Stimulated activated CD4-positive, alpha-beta T cell treated with anti-CD3 and anti-CD28 coated beads, Interleukin-12 subunit alpha, Interleukin-12 subunit beta, amount 100 ng/mL, for 48 hours (primary cell): ENCODE measurements at regions not wholly inside any gene's neighbourhood (a gene's known extent, or its start where the extent isn't known, plus 50 kb on each side); places are given as distances from the start of the nearest gene placed in this dataset.
"Not testable (repeated sequence)": the region's sequence is repeated elsewhere in the genome, so short reads cannot be mapped to it uniquely, and the experiment has no call there.

Experiments
- DNase-seq, 3 donors: peaks; one replicate each; pipeline ENCODE4 v3.0.0-alpha.2; 2020; ENCODE audit warnings: low read depth in 2 of 3, low spot score in 1 of 3

- DNase-seq = no peak
These were observed 121.5 kb downstream of the XCL2 start for GRCh38 chr1:168422203-168422847.

DNA sequence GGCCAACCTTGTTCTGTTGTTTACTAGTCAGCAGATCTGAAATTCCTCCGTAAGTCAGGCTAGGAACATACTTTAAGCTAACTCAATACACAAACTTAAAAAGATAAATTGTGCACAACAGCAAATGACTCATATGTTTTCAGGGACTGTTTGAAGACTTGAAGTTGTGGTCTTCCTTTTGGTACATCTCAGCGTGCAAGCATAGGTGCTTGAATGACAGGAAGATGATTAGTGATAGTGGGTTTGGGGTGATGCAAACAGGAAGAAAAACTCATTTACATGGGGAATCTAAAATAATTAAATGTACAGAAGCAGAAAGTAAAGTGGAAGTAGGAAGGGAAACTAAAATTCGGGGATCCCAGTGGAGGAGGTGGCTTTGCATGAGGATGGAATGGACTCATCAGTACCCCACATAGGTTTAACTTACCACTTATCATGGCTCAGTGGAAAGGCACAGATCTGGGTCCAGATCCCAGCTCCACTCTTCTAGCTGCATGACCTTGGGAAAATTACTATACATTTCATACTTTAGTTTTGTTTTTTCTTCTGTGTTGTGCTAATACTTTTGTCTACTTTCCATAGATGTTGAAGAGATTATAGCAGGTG is 122.3 kb downstream of the XCL2 start:
- no peak for DNase-seq

- no peak for DNase-seq
These were observed 123.6 kb downstream of the XCL2 start for GRCh38 chr1:168420177-168420576.

DNA sequence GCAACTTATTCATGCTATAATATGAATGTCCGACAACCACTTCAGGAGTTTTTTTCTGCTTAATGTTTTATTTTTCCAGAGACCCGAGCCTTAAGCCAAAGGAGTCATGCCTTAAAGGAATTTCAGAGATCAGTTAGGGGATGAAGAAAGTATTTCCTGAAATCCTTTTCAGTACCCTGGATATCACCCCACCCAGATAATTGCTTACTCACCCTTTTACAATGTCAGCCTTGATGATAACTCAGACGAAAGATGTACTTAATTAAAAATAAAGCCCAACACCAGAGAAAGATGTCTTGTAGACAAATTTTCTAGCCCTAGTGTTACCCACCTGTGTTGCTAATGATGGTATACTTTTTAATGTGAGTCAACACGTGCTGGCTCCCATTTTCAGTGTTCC is 124.1 kb downstream of the XCL2 start:
- DNase-seq = no peak

DNA sequence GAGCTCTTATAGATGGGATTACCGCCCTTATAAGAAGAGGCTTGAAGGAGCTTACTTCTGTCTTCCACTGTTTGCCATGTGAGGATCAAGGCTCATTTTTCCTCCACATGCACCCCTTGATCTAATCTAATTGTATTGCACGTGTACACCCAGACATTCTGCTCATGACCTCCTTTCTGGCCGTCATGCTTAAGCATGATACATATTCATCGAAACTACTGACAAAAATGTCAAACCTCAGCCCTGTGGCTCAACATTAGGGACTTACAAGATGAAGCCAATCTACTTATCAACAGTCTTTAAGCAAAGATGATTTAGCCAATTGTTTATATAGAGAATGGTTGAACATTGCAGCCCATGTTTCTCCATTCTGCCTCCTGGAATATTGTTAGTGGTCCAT is 127.6 kb downstream of the XCL2 start:
- no peak for DNase-seq

- DNase-seq = no peak
These were observed 128.9 kb downstream of the XCL2 start for GRCh38 chr1:168414914-168415313.

DNA sequence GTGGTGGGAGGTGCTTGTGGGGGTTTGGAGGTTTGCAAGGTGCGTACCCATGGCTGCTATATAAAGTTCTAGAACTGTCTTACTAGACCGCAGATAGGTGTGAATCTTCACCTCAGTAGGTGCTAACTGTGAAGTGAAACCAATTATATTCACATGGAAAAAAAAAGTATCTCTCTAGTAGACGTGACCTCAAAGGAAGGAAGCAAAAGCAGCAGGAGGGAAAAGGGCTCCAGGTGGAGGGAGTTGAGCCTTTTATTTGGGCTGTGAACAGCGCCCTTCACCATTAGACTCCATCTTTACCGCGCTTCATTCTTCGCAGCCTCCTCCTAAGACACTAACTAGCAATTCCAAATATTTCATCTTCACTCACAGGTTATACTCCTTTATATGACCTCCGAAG is 129.8 kb downstream of the TBX19 start:
- DNase-seq = no peak

DNA sequence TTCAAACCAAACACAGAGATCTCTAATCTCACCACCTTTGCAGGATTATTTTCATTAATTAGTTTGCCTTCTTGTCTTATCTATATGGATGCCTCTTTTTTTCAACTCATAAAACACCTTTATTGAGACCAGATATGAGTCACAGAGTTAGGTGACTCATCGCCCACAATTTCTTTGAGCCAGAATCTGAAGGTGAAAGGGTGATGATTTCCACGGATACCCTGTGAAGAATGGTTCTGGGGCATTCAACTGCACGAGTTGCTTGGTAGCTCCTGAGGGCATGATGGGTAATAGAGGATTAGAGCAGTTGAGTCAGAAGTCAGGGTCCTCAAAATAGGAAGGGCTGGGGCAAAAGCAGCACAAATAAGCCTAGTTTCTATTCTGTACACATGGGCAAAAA is 128.2 kb downstream of the TBX19 start:
- peak; percentile 43 to 70 (median 65) for DNase-seq

GRCh38 chr1:168408539-168408865 is 127.8 kb downstream of the TBX19 start:
- no peak for DNase-seq

DNA sequence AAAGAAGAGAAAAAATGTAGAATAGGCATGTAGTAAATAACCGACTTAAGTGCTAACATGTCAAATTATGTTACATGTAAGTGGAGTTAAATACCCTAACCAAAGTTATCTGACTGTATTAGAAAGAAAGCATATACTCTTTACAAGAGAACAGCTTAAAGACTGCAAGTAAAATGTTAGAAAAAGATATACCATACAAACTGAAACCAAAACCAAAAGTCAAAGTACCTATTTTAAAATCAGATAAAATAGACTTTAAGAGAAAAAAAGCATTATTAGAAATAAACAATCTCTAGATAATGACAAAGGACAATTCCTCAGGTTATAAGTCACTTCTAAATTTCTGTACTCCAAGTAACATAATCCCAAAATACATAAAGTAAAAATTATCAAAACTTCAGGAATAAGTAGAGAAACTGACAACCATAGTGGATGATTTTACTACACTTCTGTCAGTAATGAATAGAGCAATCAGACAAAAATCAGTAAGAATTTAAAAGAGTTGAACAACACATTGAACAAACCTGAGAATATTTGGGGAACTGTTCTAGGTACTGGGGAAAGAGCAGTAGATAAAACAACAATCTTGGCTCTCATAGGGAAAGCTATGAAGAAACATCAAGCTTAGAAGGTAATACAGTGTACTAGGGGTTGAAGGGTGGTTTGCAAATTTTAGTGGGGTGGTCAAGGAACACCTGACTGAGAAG is 127.3 kb downstream of the TBX19 start:
- no peak for DNase-seq

- no peak for DNase-seq
These were observed 125.4 kb downstream of the TBX19 start for GRCh38 chr1:168405906-168406549.

- no peak for DNase-seq
These were observed 122.5 kb downstream of the TBX19 start for GRCh38 chr1:168403140-168403539.

DNA sequence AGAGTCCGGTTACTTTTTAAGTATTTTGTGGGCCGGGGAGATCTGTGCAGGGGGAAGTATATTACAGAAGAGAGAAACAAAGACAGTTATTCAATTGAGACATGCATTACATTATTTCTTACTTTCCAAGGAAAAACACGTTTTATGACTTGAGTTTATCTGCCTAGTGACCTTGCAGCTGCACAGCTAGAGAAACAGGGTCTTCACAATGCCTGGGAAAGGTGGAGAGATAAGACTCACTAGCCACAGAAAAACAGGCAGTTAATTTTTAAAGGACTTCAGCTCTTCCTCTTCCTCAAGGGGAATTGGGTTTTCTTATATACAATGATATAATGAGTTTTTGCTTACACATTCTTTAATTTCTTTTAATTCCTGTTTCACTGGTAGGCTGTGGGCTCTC is 121.8 kb downstream of the TBX19 start:
- not testable (repeated sequence) for DNase-seq

DNA sequence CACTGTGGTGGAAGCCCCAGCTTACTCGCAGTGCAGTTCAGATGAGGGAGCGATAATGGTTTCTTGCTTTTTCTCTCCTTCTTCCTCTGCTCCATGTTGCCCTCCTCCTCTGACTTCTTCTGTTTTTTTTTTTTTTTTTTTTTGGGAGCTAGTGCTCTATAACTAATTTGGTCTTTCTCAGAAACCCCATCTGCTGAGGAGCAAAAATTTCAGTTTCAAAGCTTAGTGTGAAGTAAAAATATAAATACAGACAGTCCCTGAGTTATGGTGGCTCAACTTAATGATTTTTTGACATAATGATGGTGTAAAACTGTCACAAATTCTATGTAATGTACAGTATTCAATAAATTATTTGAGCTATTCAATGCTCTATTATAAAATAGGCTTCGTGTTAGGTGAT is 120.7 kb downstream of the TBX19 start:
- no peak for DNase-seq

DNA sequence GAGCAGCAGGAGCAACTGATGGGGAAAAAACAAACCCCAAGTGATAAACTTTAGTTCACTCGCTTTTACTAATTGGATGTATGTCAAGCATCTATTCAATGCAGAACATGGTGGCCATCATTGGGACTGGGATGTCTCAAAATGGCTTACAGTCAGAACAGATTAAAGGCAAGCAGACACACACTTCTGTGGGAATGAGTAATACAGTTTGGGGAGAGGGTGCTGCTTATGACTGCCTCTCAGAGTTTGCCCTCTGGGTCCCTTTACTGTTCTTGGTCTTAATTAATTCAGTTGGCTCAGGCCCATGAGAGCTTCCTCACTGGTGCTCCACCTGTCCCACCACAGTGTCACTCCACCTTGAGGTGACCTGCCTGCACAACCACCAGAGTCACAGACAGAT is 119.5 kb downstream of the TBX19 start:
- no peak for DNase-seq

DNA sequence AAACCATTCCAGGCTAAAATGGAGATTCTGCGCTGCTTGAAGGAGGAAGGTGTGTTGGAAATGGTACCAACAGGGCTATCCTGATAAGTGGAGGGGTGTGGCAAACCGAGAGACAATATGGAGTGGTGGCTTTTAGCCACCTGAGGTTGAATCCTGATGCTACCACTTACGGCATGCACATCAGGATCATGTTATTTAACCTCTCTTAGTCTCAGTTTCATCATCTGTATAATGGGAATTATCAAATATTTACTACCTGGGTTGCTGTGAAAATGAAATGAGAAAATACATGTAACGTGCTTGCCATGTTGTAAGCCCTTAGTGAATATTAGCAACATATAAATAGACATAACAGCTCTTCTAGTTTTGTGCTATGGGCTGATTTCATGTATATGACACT is 117.1 kb downstream of the TBX19 start:
- DNase-seq = no peak

- DNase-seq = no peak
These were observed 116.4 kb downstream of the TBX19 start for GRCh38 chr1:168396940-168397684.

DNA sequence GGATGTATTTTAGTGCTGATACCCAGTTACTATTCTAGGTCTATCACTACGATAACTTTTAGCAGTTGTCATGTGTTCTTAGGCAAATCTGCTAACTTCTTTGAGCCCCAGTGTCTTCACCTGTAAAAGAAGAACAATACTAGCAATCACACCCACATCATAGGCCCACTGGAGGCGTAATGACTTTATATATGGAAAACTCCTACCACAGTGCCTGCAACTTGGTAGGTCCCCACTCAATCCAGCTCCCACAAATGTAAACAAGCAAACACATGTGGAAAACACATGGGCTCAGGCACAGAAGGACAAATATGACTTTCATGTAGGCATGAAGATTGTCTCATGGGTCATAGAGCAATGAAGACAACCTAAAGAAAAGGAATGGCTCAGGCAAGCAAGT is 115.8 kb downstream of the TBX19 start:
- DNase-seq = no peak

- no peak for DNase-seq
These were observed 114.2 kb downstream of the TBX19 start for GRCh38 chr1:168394858-168395257.

GRCh38 chr1:168392958-168393549 is 112.4 kb downstream of the TBX19 start:
- DNase-seq = no peak
